Astrocyte (in vitro differentiated cells and primary cell): ENCODE measurements at regions not wholly inside any gene's neighbourhood (a gene's known extent, or its start where the extent isn't known, plus 50 kb on each side); places are given as distances from the start of the nearest gene placed in this dataset.

Experiments
- DNase-seq: peaks from one replicate; pipeline ENCODE4 v3.0.0-alpha.2; 2010; ENCODE audit warnings: low read depth
- FAIRE-seq: peaks from 2 replicates; lab custom pipeline; 2011; peaks lifted over from hg19 to GRCh38; lab: Jason Lieb, UNC
- H2AFZ ChIP-seq: 2 replicates; pipeline ENCODE4 v1.6.0; 2012; ENCODE audit warnings: low read depth, low read length, inconsistent platforms
- H3K27ac ChIP-seq: 2 replicates; pipeline ENCODE4 v1.5.1; 2011; ENCODE audit warnings: low read depth, low read length, inconsistent platforms
- H3K27me3 ChIP-seq: 2 replicates; pipeline ENCODE4 v1.6.0; 2011; ENCODE audit warnings: low read length, inconsistent platforms; ENCODE audit not compliant: insufficient read depth
- H3K36me3 ChIP-seq: 2 replicates; pipeline ENCODE4 v1.5.1; 2011; ENCODE audit warnings: low read length, inconsistent platforms; ENCODE audit not compliant: insufficient read depth
- H3K4me1 ChIP-seq: 2 replicates; pipeline ENCODE4 v1.5.1; 2011; ENCODE audit warnings: low read length, inconsistent platforms; ENCODE audit not compliant: insufficient read depth
- H3K4me2 ChIP-seq: 2 replicates; pipeline ENCODE4 v1.6.0; 2012; ENCODE audit warnings: low read length, inconsistent platforms
- H3K4me3 ChIP-seq: 2 replicates; pipeline ENCODE4 v1.5.1; 2011; ENCODE audit warnings: low read depth, mild to moderate bottlenecking, low read length, inconsistent platforms; ENCODE audit not compliant: insufficient read depth
- H3K79me2 ChIP-seq: 2 replicates; pipeline ENCODE4 v1.6.0; 2012; ENCODE audit warnings: mild to moderate bottlenecking, low read length, inconsistent platforms; ENCODE audit not compliant: insufficient read depth
- H3K9ac ChIP-seq: 2 replicates; pipeline ENCODE4 v1.6.0; 2012; ENCODE audit warnings: mild to moderate bottlenecking, low read length, inconsistent platforms
- H3K9me3 ChIP-seq: 2 replicates; pipeline ENCODE4 v1.5.1; 2012; ENCODE audit warnings: low read depth, mild to moderate bottlenecking, low read length, inconsistent platforms; ENCODE audit not compliant: insufficient read depth
- H4K20me1 ChIP-seq: 2 replicates; pipeline ENCODE4 v1.6.0; 2012; ENCODE audit warnings: low read length, inconsistent platforms; ENCODE audit not compliant: insufficient read depth
- H3K27ac Mint-ChIP-seq: one replicate; pipeline ENCODE4 v1.8.0; 2021; ENCODE audit warnings: mild to moderate bottlenecking, mixed read lengths; ENCODE audit not compliant: unreplicated experiment
- H3K27me3 Mint-ChIP-seq: one replicate; pipeline ENCODE4 v1.8.0; 2021; ENCODE audit warnings: low read depth, mixed read lengths; ENCODE audit not compliant: unreplicated experiment
- H3K36me3 Mint-ChIP-seq: one replicate; pipeline ENCODE4 v1.8.0; 2021; ENCODE audit warnings: low read depth, mixed read lengths; ENCODE audit not compliant: unreplicated experiment
- H3K4me1 Mint-ChIP-seq: one replicate; pipeline ENCODE4 v1.8.0; 2021; ENCODE audit warnings: low read depth, mixed read lengths; ENCODE audit not compliant: unreplicated experiment
- H3K4me3 Mint-ChIP-seq: one replicate; pipeline ENCODE4 v1.8.0; 2021; ENCODE audit warnings: mild to moderate bottlenecking, moderate library complexity, mixed read lengths; ENCODE audit not compliant: unreplicated experiment
- H3K9me3 Mint-ChIP-seq: one replicate; pipeline ENCODE4 v1.8.0; 2021; ENCODE audit warnings: mild to moderate bottlenecking, mixed read lengths; ENCODE audit not compliant: unreplicated experiment
- EZH2 ChIP-seq: IDR thresholded peaks from 2 replicates; pipeline ENCODE4 v1.6.1; 2012; ENCODE audit warnings: mild to moderate bottlenecking, low read length, inconsistent platforms; ENCODE audit not compliant: insufficient read depth
- TF ChIP-seq, protein P1 (sequence below): IDR thresholded peaks from 2 replicates; pipeline ENCODE4 v1.5.1; 2011; ENCODE audit warnings: low read depth, mild to moderate bottlenecking, inconsistent platforms, low read length, moderate library complexity; ENCODE audit not compliant: insufficient read depth

DNA sequence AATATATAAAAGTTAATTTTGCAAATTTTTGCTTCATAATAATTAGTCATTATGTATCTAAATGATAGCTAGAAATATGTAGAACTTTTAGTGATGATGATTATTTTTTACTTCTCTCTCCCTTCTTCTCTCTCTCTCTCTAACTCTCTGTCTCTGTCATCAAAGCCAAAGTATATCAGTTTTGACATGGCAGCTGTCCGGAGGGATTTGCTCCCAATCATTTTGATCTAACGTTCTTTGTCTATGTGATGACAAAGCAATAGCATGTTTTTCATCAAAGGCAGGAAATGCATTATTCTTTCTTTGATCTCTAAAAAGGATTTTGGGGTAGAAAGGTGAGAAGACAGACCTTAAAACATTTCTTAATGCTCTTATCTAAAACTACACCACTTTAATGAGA, 402.1 kb downstream of the PDGFC start:
- Histone ChIP-seq H3K4me3 (no peak overlapping the region), H3K27me3 (no peaks in the 10 kb centered on the region), H3K36me3 (no peaks in the 10 kb centered on the region), H3K4me1 (no peaks in the 10 kb centered on the region), H4K20me1 (no peaks in the 10 kb centered on the region), H2AFZ (no peak overlapping the region), H3K9me3 (no peaks in the 10 kb centered on the region), H3K9ac (no peak overlapping the region), H3K4me2 (no peak overlapping the region), H3K27ac (no peak overlapping the region), H3K79me2 (no peaks in the 10 kb centered on the region)
- H3K27me3 Mint-ChIP-seq = no peaks in the 10 kb centered on the region
- H3K9me3 Mint-ChIP-seq = no peaks in the 10 kb centered on the region
- no peaks in the 10 kb centered on the region for H3K36me3 Mint-ChIP-seq
- no peak overlapping the region for H3K4me3 Mint-ChIP-seq
- no peak overlapping the region for H3K27ac Mint-ChIP-seq
- peaks cover 4% of the 10 kb centered on the region for H3K4me1 Mint-ChIP-seq
- DNase-seq (no peak), FAIRE-seq (no peak)
- TF ChIP-seq, protein P1, sequence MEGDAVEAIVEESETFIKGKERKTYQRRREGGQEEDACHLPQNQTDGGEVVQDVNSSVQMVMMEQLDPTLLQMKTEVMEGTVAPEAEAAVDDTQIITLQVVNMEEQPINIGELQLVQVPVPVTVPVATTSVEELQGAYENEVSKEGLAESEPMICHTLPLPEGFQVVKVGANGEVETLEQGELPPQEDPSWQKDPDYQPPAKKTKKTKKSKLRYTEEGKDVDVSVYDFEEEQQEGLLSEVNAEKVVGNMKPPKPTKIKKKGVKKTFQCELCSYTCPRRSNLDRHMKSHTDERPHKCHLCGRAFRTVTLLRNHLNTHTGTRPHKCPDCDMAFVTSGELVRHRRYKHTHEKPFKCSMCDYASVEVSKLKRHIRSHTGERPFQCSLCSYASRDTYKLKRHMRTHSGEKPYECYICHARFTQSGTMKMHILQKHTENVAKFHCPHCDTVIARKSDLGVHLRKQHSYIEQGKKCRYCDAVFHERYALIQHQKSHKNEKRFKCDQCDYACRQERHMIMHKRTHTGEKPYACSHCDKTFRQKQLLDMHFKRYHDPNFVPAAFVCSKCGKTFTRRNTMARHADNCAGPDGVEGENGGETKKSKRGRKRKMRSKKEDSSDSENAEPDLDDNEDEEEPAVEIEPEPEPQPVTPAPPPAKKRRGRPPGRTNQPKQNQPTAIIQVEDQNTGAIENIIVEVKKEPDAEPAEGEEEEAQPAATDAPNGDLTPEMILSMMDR = no peak
- no peak for TF ChIP-seq EZH2

DNA sequence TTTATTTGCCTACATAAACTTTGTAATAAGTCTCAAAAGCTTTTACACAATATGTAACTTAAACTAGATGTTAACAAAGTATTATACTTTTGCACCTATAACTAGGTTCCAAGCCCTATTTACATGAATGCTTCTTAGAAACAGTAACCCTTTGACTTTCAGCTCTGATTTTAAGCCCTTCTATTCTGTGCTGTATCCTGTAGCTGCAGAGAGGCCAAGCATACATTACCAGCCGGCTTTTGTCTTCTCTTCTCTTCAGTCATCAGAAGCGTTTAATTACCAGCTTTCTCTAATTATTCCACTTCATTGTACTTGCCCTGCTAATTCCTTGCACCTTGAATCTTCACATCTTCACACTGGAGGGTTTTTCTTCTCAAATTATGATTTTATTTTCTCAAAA, 403.1 kb downstream of the PDGFC start:
- Histone ChIP-seq H4K20me1 (no peaks in the 10 kb centered on the region), H3K4me3 (no peak overlapping the region), H3K36me3 (no peaks in the 10 kb centered on the region), H3K4me1 (no peaks in the 10 kb centered on the region), H3K9ac (no peak overlapping the region), H2AFZ (no peak overlapping the region), H3K4me2 (no peak overlapping the region), H3K79me2 (no peaks in the 10 kb centered on the region), H3K27ac (no peak overlapping the region), H3K27me3 (no peaks in the 10 kb centered on the region), H3K9me3 (no peaks in the 10 kb centered on the region)
- TF ChIP-seq, protein P1 = no peak
- TF ChIP-seq EZH2 = no peak
- Mint-ChIP-seq H3K27ac (no peak overlapping the region), H3K4me3 (no peak overlapping the region), H3K9me3 (no peaks in the 10 kb centered on the region), H3K4me1 (peaks cover 6% of the 10 kb centered on the region), H3K36me3 (no peaks in the 10 kb centered on the region), H3K27me3 (no peaks in the 10 kb centered on the region)
- peak; percentile 67 for FAIRE-seq
- no peak for DNase-seq

DNA sequence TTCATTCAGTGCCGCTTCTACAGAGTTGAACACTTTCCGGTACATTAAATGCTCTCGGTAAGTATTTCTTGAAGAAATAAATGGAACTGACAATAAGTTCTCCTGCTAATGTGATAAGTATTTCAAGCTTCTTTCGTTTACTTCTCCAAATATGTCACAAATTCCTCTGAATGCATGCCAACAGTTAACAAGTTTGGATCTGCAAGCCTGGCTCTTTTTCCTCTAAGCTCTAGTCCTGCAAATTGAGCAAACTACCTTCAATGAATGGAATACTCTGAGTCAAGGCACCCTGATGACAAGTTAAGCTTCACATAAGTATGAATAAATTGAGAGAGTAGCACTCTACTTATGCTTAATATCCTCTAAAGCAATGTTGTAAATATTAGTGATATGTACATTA, 403.6 kb downstream of the PDGFC start:
- H3K79me2 ChIP-seq = no peaks in the 10 kb centered on the region
- H3K4me3 Mint-ChIP-seq = no peak overlapping the region
- H3K4me3 ChIP-seq = no peak overlapping the region
- H3K36me3 Mint-ChIP-seq = no peaks in the 10 kb centered on the region
- no peaks in the 10 kb centered on the region for H3K9me3 Mint-ChIP-seq
- no peak overlapping the region for H2AFZ ChIP-seq
- no peak overlapping the region for H3K4me2 ChIP-seq
- DNase-seq (peak; percentile 74), FAIRE-seq (peak; percentile 13)
- H4K20me1 ChIP-seq = no peaks in the 10 kb centered on the region
- TF ChIP-seq, protein P1 = no peak
- TF ChIP-seq EZH2 = no peak
- H3K27ac Mint-ChIP-seq = no peak overlapping the region
- no peaks in the 10 kb centered on the region for H3K36me3 ChIP-seq
- H3K4me1 Mint-ChIP-seq = peaks cover 7% of the 10 kb centered on the region
- no peaks in the 10 kb centered on the region for H3K4me1 ChIP-seq
- no peaks in the 10 kb centered on the region for H3K9me3 ChIP-seq
- no peak overlapping the region for H3K9ac ChIP-seq
- H3K27ac ChIP-seq = no peak overlapping the region
- H3K27me3 ChIP-seq = no peaks in the 10 kb centered on the region
- no peaks in the 10 kb centered on the region for H3K27me3 Mint-ChIP-seq
